Endothelial cell of umbilical vein (primary cell): ENCODE measurements at regions not wholly inside any gene's neighbourhood (a gene's known extent, or its start where the extent isn't known, plus 50 kb on each side); places are given as distances from the start of the nearest gene placed in this dataset.

Source experiments
- CTCF ChIP-seq, 2 donors: IDR thresholded peaks; 1 replicate in 1 of 2; 2 replicates in 1 of 2; pipeline ENCODE4 v1.5.1; 2011; ENCODE audit warnings: low read length in 2 of 2, mild to moderate bottlenecking in 2 of 2, moderate library complexity in 2 of 2, control low read depth in 1 of 2, inconsistent platforms in 1 of 2, low read depth in 1 of 2; ENCODE audit not compliant: insufficient read depth in 1 of 2; ENCODE audit errors: extremely low read depth in 1 of 2
- EZH2 ChIP-seq: IDR thresholded peaks from 2 replicates; pipeline ENCODE4 v1.6.1; 2012; ENCODE audit warnings: borderline replicate concordance, low read depth, mild to moderate bottlenecking, moderate library complexity, low read length, inconsistent platforms; ENCODE audit not compliant: severe bottlenecking
- MAX ChIP-seq: IDR thresholded peaks from 2 replicates; pipeline ENCODE4 v1.6.1; 2011; ENCODE audit not compliant: insufficient read depth, insufficient read length
- MYC ChIP-seq: IDR thresholded peaks from one replicate; pipeline ENCODE4 v1.6.1; 2011; ENCODE audit warnings: mild to moderate bottlenecking, low read depth, low read length
- POLR2A ChIP-seq: IDR thresholded peaks from 2 replicates; pipeline ENCODE4 v1.6.1; 2012; ENCODE audit warnings: low read depth, mild to moderate bottlenecking, control low read depth, low read length
- POLR2AphosphoS5 ChIP-seq: IDR thresholded peaks from 2 replicates; pipeline ENCODE4 v1.6.1; 2012; ENCODE audit warnings: low read depth, mild to moderate bottlenecking, control low read depth, low read length, moderate library complexity; ENCODE audit not compliant: insufficient read depth

- TF ChIP-seq EZH2 (no peak), CTCF (IDR thresholded peaks at IDR 0.05; ENCODE audit: extremely low read depth in 1 of 2, insufficient read depth in 1 of 2, low read depth in 1 of 2, low read length in 2 of 2) (no peak), POLR2A (no peak), MYC (no peak), MAX (no peak), POLR2AphosphoS5 (no peak)
Measured at GRCh38 chr6:17182961-17183360, 81.1 kb downstream of the STMND1 start.
